Head of caudate nucleus (tissue), 42 donors: ENCODE measurements at regions not wholly inside any gene's neighbourhood (a gene's known extent, or its start where the extent isn't known, plus 50 kb on each side); places are given as distances from the start of the nearest gene placed in this dataset.
"Not testable (repeated sequence)": the region's sequence is repeated elsewhere in the genome, so short reads cannot be mapped to it uniquely, and the experiment has no call there.

Source experiments
- DNase-seq, 42 donors: peaks; one replicate each; pipeline versions ENCODE4 v3.0.0 to v3.0.0-alpha.2; 2020 to 2021; ENCODE audit warnings: mixed read lengths in 7 of 42
- intact Hi-C: fragments of 100-400 bp; cut with DNase I; formaldehyde crosslinking; loops from one replicate; pipeline ENCODE4 v1.15.0; 2022

DNA sequence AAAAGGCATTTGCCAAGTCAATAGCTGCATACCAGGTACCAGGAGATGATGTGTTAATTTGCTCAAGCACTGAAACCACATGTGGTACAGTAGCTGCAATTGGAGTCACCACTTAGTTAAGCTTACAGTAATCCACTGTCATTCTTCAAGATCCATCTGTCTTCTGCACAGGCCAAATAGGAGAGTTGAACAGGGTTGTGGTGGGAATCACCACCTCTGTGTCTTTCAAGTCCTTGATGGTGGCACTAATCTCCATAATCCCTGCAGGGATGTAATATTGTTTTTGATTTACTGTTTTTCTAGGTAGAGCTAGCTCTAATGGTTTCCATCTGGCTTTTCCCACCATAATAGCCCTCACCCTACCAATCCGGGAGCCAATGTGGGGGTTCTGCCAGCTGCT lies 91.9 kb downstream of the FCRL5 start:
- DNase-seq: no peak
- intact Hi-C loops: no loop called here

DNA sequence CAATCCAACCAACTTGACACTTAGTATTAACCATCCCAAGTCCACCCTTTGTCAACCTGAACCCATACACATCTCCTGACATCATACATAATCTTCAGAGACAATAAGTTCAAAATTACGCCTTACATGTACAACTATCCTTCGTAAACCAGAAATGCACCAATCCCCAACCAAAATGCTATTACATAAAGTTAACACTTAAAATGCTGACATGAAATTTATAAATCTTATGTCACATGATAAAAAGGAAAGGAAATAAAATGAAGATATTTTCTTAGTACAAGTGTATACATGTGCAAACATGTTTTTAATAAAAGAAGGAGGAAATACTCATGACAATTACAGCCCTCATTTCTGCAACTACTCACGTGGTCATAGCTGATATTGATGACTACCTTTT lies 95.0 kb downstream of the FCRL5 start:
- intact Hi-C loops: no loop called here
- no peak for DNase-seq

DNA sequence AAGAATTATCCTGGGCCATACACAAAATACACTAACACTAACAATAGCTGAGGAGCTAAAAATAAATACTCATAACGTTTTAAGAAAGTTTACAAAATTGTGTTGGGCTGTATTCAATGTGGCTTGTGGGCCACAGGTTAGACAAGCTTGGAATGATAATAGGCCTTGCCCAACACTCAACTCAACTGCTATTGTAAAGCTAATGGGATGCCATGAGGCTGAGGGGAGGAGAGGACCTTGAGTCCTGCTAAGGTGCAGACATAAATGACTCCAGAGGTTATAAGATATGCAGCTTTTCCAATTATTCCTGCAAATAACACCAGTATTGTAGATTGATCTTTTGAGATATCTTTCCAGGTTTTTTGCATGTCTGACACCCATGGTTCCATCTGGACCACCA lies 97.0 kb downstream of the FCRL5 start:
- DNase-seq: peak in 1 of 42 donors; percentile 10
- intact Hi-C loops: no loop called here

DNA sequence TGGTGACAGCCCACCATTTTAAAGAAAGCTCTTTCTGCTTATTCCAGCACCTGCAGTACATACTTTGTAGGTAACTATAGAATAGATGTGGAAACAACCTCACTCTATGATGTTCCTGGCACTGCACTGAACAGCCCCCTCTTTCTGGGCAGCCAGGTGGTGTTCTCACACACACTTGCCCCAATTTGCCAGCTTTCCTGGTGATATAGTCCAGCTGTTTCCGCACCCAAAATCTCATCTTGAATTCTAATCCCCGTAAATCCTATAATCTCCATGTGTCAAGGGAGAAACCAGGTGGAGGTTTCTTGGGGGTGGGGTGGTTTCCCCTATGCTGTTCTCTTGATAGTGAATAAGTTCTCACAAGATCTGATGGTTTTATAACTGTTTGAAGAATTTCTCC lies 102.2 kb downstream of the FCRL5 start:
- DNase-seq: no peak
- intact Hi-C loops: no loop called here

DNA sequence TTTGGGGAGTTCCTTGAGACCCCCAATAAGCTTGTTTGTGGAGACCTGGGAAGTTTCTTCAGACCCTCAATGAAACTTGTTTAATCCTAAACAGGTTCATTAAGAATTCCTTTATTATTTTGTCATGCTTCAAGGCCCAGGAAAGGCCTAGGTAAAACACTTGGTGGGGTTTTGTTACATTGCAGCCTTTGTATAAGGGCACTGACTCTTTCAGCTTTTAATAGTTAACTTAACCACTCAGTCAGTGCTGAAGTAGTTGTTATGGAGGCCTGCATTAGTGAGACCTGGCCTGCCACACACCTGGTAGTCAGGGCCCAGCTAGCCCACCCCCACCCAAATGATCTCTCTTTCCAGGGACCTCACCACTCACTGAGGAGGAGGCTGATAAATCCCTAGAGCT lies 103.7 kb downstream of the FCRL5 start:
- no peak for DNase-seq
- intact Hi-C loops: no loop called here

DNA sequence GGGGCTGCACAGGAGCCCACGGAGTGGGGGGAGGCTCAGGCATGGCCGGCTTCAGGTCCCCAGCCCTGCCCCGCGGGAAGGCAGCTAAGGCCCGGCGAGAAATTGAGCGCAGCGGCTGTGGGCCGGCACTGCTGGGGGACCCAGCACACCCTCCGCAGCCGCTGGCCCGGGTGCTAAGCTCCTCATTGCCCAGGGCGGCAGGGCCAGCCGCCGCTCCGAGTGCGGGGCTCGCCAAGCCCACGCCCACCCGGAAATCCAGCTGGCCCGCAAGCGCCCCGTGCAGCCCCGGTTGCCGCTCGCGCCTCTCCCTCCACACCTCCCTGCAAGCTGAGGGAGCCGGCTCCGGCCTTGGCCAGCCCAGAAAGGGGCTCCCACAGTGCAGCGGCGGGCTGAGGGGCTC lies 106.0 kb downstream of the FCRL5 start:
- DNase-seq: not testable (repeated sequence)

DNA sequence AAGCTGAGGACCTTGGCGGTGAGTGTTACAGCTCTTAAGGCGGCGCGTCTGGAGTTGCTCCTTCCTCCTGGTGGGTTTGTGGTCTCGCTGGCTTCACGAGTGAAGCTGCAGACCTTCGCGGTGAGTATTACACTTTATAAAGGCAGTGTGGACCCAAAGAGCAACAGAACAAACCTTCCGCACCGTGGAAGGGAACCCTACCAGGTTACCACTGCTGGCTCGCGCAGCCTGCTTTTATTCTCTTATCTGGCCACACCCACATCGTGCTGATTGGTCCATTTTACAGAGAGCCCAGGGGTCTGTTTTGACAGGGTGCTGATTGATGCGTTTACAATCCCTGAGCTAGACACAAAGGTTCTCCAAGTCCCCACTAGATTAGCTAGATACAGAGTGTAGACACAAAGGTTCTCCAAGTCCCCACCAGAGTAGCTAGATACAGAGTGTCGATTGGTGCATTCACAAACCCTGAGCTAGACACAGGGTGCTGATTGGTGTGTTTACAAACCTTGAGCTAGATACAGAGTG lies 106.6 kb downstream of the FCRL5 start:
- DNase-seq, intact Hi-C loops: not testable (repeated sequence)

More for the DNA sequence above, 106.0 kb downstream of the FCRL5 start:
- intact Hi-C loops: not testable (repeated sequence)

DNA sequence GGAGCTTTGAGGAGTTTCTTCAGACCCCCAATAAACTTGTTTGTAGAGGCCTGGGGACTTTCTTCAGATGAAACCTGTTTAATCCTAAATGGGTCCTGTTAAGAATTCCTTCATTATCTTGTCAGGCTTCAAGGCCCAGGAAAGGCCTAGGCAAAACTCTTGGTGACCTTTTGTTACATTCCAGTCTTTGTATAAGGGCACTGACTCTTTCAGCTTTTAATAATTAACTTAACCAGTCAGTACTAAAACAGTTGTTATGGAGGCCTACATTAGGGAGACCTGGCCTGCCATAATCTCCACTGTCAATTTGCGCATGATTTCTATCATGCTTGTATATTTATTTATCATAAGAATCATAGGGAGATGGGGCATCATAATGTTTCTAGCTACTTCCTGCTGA lies 110.2 kb downstream of the FCRL5 start:
- DNase-seq: no peak
- intact Hi-C loops: no loop called here

DNA sequence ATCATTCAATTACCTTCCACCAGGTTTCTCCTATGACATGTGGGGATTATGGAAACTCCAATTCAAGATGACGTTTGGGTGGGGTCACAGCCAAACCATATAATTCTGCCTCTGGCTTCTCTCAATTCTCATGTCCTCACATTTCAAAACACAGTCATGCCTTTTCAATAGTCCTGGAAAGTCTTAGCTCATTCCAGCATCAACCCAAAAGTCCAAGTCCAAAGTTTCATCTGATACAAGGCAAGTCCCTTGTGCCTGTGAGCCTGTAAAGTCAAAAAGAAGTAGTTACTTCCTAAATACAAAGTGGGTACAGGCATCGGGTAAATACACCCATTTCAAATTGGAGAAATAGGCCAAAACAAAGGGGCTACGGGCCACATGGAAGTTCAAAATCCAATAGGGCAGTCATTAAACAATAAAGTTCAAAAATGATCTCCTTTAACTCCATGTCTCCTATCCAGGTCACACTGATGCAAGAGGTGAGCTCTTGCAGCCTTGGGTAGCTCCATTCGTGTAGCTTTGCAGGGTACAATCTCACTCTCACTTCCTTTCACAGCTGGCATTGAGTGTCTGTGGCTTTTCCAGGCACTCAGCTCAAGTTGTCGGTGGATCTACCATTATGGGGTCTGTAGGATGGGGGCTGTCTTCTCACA lies 112.9 kb downstream of the FCRL5 start:
- intact Hi-C loops: no loop called here
- no peak for DNase-seq

DNA sequence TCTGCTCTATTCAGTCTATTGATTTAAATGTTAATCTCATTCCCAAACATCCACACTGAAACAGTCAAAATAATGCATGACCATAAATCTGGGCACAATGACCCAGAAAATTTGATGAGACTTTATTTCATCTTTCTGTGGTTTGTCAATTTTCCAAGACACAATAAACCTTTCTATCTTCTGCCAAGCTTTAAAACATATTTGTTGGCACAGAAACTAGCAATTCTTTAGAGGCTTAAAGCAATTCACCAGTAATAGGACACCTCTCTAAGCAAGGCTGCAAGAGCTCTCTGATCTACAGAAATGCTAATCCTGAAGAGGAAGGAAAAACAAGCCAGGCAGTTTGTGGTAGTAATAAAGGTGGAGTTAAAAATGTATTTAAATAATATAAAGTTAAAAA lies 113.7 kb downstream of the FCRL5 start:
- intact Hi-C loops: no loop called here
- DNase-seq: no peak

DNA sequence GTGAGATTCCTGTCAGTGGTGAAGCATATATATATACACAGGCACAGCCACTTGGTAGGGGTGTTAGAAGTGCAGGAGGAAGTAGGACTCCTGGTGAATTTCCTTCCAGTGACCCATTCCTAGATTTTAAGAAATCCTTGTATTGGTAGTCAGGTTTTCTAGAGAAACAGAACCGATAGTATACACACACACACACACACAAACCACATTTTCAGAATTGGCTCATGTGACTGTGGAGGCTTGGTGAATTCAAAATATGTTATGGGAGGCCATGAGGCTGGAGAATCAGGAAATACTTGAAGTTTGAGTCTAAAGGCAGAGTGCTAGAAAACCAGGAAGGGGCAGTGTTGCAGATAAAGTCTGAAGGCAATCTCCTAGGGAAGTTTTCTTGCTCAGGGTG lies 114.2 kb downstream of the FCRL5 start:
- intact Hi-C loops: no loop called here
- DNase-seq: no peak

DNA sequence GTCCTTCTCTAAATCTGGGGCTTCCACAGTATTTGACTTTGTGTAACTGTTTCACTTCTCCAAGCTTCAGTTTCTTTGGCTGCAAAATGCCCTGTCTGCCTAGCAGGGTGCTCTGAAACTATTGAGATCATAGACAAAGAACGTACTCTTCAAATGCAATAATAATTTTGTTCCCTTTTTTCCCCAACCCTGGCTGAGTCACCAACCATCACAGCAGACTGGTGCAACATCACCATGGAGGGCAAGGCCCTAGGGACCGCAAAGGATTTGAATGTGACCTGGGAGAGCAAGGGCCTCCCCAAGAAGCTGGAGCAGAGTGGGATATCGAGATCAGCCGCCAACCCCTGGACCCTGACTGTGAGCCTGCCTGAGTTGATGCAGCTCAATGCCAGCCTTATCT lies 115.0 kb downstream of the FCRL5 start:
- intact Hi-C loops: no loop called here
- DNase-seq: no peak

DNA sequence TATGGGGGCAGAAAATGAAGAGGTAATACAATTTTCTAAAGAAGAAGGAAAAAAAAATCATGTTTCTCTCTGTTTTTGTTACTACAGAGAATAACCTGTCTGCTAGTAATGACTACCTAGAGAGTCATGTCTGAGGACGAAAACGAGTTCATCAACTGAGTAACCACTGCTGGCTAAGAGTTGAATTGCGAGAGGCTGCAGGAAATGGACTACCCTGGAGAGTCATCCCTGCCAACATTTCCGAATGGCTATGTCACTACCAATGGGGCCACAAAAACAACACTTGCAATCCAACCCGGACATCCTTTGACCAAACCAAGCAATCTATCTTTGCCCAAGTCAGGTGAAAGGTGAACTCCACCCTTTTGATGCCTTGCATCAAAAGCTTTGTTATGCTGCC lies 120.6 kb downstream of the FCRL5 start:
- DNase-seq: no peak
- intact Hi-C loops: no loop called here

DNA sequence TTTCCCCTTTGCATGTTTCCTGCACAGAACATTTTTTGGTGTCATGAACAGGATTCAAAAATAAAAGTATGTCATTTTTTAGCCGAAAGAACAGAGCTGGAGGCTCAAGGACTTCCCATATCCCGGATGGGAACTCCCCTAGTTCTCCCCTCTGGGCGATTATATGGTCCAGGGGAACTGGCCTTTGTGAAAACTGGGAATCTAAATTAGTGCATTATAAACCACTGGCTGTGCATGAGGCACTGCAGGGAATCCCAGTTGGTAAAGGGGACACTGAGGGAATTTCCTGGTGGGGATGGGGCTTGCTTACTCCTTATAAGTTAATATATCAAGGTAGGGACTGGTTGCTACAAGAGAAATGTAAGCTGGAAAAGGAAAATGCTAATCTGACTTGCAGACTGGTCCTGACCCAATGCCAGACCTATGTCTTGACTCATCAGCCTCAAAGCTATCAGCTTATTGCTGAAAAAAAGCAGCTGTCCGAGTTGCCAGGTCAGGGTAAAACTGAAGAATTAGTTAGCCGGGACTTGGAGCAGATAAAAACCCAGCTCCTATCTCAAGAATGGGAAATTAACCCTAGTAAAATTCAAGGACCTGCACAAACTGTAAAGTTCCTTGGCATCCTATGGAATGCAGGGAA lies 122.6 kb downstream of the FCRL5 start:
- no peak for DNase-seq
- intact Hi-C loops: no loop called here

DNA sequence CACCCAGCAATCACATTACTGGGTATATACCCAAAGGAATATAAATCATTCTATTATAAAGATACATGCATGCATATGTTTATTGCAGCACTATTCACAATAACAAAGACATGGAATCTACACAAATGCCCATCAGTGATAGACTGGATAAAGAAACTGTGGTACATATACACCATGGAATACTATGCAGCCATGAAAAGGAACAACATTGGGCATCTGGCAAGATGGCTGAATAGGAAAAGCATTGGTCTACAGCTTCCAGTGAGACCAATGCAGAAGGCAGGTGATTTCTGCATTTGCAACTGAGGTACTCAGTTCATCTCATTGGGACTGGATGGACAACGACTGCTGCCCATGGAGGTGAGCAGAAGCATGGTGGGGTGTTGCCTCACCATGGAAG lies 128.6 kb downstream of the FCRL5 start:
- DNase-seq, intact Hi-C loops: not testable (repeated sequence)

DNA sequence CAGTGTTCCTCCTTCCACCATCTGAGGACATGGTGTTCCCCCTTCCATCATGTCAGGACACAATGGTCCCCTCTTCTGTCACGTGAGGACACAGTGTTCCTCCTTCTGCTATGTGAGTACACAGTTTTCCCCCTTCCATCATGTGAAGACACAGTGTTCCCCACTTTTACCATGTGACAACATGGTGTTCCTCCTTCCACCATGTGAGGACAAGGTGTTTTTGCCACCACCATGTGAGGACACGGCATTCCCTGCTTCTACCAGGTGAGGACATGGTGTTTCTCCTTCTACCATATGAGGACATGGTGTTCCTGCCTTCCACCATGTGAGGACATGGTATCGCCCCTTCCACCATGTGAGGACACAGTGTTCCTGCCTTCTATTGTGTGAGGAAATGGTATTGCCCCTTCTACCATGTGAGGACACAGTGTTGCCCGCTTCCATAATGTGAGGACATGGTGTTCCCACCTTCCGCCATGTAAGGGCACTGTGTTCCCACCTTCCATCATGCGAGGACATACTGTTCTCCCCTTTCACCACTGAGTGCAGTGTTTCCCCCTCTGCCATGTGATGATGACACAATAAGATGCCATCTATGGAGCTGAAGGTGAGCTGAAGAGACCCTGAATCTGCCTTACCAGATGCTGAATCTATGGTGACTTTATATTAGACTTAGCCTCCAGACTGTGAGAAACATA lies 132.3 kb downstream of the FCRL5 start:
- peak in 1 of 42 donors; percentile 14 for DNase-seq
- intact Hi-C loops: no loop called here

DNA sequence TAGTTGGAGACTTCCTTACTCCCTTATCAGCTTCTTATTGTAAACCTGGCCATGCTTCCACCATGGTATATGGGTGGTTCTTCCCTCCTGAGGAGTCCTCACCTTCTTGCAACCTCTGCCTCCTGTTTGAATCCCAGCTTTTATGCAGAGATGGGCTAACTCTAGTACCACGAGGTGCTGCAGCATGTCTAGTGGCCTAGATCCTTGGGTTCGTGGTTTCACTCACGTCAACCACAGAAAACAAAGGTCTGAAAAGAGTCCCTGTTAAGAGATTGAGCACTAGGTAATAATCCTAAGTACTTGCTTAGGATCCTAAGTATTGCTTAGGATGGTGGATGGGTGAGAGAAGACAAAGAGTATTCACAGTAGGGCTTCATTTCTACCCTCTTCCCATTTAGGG lies 133.7 kb downstream of the FCRL5 start:
- intact Hi-C loops: no loop called here
- peak in 1 of 42 donors; percentile 6 for DNase-seq

DNA sequence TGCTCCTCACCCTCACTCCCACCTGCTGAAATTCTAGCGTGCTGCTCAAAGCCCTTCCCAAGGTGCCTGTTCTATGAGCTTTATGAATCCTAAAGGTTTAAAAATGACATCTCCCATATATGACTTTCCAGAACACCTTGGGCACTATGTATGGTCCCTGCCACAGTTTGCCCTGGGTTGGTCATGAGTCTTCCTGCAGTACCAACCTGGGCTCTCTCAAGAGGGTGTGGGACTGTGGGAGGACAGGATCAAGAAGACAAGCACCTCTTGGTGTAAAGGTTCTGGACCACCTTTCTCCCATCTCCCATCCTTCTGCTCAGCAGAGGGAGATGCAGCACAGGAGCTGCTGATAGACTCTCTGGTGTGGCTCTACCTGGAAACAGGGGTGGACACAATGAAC lies 134.1 kb downstream of the FCRL5 start:
- intact Hi-C loops: no loop called here
- peak in 1 of 42 donors; percentile 12 for DNase-seq

DNA sequence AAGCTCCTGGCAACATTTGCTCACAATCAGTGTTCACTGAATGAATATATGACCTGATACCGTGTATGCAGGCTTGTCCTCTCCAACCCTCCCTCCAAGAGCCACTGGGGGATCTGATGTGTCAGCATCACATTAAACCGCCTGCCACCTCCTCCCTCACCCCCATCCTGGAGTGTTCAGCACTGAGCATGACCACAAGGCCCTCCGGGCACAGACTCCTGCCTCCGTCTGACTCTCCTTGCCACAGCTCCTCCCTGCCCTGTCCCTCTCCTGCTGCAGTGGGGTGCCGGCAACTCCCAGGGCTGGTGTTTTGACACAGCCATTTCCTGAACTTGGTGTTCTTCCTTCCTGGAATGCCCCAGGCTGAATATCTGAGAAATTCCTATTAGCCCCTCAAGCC lies 136.7 kb downstream of the FCRL5 start:
- DNase-seq: peak in 1 of 42 donors; percentile 5
- intact Hi-C loops: no loop called here

DNA sequence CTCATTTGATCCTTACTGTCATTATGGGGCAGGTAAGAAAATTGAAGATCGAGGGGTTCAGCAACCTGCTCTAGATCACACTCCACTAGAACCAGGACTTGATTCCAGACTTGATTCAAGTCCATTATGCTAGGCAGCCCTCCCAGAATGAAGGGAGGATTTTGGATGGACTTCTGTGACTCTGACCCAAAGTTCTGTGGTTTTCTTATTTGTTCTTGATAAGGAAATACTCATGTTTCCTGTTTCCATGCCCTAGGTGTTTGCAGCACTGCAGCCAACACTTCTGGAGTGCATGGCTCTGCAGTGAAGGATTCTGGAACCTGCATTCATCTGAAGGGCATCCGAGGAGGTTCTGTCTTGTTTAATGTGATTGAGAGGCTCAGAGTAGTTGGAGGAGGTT lies 140.0 kb downstream of the FCRL5 start:
- intact Hi-C loops: no loop called here

More for the DNA sequence above, 140.0 kb downstream of the FCRL5 start:
- no peak for DNase-seq
